ENCODE measurements at regions not wholly inside any gene's neighbourhood (a gene's known extent, or its start where the extent isn't known, plus 50 kb on each side); places are given as distances from the start of the nearest gene placed in this dataset.

- no peaks in the 10 kb centered on the region for H3K79me2 ChIP-seq (ENCODE audit: insufficient read depth)
- H3K4me3 ChIP-seq, result no peak overlapping the region
- no peaks in the 10 kb centered on the region for H3F3A ChIP-seq (ENCODE audit: insufficient read depth)
- H3K9me3 ChIP-seq (ENCODE audit: low read depth), result no peaks in the 10 kb centered on the region
- peaks cover 8% of the 10 kb centered on the region; the same call in 1 of the 2 replicates for H3K4me1 ChIP-seq (ENCODE audit: insufficient read depth)
- H3K9ac ChIP-seq, result no peak overlapping the region
- no peak overlapping the region for H3K27ac ChIP-seq
- WGBS, 2 experiments (ENCODE audit: low coverage in 1 of 2, low lambda C conversion rate in 2 of 2, missing lambda C conversion rate in 2 of 2), result 72 to 74% methylated on average over 9 of the region's 9 CpGs
- peaks cover 65% of the 10 kb centered on the region for H3K27me3 ChIP-seq (replicated peaks; ENCODE audit: insufficient read depth)
- TF ChIP-seq EZH2 (IDR thresholded peaks at IDR 0.05; ENCODE audit: insufficient read depth, poor library complexity, severe bottlenecking) (no peak), EZH2phosphoT487 (IDR thresholded peaks at IDR 0.05; ENCODE audit: insufficient read depth, low read depth) (no peak)
- H3K36me3 ChIP-seq (ENCODE audit: low read depth), result no peaks in the 10 kb centered on the region
- no peak overlapping the region for H2AFZ ChIP-seq
- no peak for DNase-seq
- no peaks in the 10 kb centered on the region for H3K9me2 ChIP-seq (ENCODE audit: insufficient read depth)
- in situ Hi-C loops (cut with MboI), result no loop called here
- H4K20me1 ChIP-seq (ENCODE audit: insufficient read depth), result no peaks in the 10 kb centered on the region
- H3K4me2 ChIP-seq (ENCODE audit: unreplicated experiment), result no peak overlapping the region
These were observed 247.5 kb upstream of the GOLIM4 start for GRCh38 chr3:168342946-168343850.

- H3K27ac ChIP-seq, result no peak overlapping the region
These were observed 246.5 kb upstream of the GOLIM4 start for GRCh38 chr3:168341956-168342936.

DNA sequence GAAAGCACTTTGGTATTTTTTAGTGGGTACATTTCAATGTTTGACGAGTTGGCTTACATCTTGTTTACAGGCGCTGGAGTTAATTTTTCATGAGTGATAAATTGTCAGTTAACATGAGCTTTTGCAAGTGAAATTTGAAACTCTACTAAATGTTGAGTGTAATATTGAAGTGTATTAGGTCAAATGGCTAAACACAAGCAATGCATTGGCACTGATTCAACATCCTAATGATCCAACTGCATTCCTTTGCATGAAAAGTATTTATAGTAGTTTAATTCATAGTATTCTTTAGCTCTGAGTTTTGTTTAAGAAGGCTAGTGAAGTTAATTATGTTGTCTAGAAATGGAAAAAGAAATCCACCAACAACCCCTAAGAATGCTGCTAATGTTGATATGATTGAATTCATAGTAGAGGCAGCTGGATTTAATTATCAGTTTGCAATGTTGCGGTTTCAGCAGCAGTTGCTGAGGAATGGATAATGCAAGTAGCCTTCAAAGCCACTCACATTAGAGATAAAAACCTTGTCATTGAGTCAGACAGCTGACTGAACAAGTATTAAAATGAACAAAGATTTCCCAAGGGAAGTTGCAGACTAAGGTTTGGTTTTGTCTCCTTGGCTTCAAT lies 245.6 kb upstream of the GOLIM4 start:
- TF ChIP-seq EZH2phosphoT487 (IDR thresholded peaks at IDR 0.05; ENCODE audit: insufficient read depth, low read depth) (peak; percentile 92), EZH2 (IDR thresholded peaks at IDR 0.05; ENCODE audit: insufficient read depth, poor library complexity, severe bottlenecking) (no peak)
- H3K4me2 ChIP-seq (ENCODE audit: unreplicated experiment), result no peak overlapping the region
- H2AFZ ChIP-seq, result no peak overlapping the region
- no peak overlapping the region for H3K9ac ChIP-seq
- no peaks in the 10 kb centered on the region for H3K9me2 ChIP-seq (ENCODE audit: insufficient read depth)
- no peak overlapping the region for H3K4me3 ChIP-seq
- in situ Hi-C loops (cut with MboI), result no loop called here
- H4K20me1 ChIP-seq (ENCODE audit: insufficient read depth), result no peaks in the 10 kb centered on the region
- H3K79me2 ChIP-seq (ENCODE audit: insufficient read depth), result no peaks in the 10 kb centered on the region
- DNase-seq, result peak; percentile 67
- no peaks in the 10 kb centered on the region for H3K9me3 ChIP-seq (ENCODE audit: low read depth)
- peaks cover 73% of the 10 kb centered on the region for H3K27me3 ChIP-seq (replicated peaks; ENCODE audit: insufficient read depth)
- no peak overlapping the region for H3K27ac ChIP-seq
- no peaks in the 10 kb centered on the region for H3F3A ChIP-seq (ENCODE audit: insufficient read depth)
- peaks cover 8% of the 10 kb centered on the region; the same call in 1 of the 2 replicates for H3K4me1 ChIP-seq (ENCODE audit: insufficient read depth)
- H3K36me3 ChIP-seq (ENCODE audit: low read depth), result no peaks in the 10 kb centered on the region
- 4 to 10% methylated on average over 3 of the region's 3 CpGs for WGBS, 2 experiments (ENCODE audit: low coverage in 1 of 2, low lambda C conversion rate in 2 of 2, missing lambda C conversion rate in 2 of 2)

More at GRCh38 chr3:168341956-168342936, 246.5 kb upstream of the GOLIM4 start:
- no peaks in the 10 kb centered on the region for H3K36me3 ChIP-seq (ENCODE audit: low read depth)
- no peak for TF ChIP-seq EZH2phosphoT487 (IDR thresholded peaks at IDR 0.05; ENCODE audit: insufficient read depth, low read depth)
- TF ChIP-seq EZH2 (IDR thresholded peaks at IDR 0.05; ENCODE audit: insufficient read depth, poor library complexity, severe bottlenecking), result no peak
- peaks cover 8% of the 10 kb centered on the region; the same call in 1 of the 2 replicates for H3K4me1 ChIP-seq (ENCODE audit: insufficient read depth)
- H3K79me2 ChIP-seq (ENCODE audit: insufficient read depth), result no peaks in the 10 kb centered on the region
- H3K4me3 ChIP-seq, result no peak overlapping the region
- H3K9me3 ChIP-seq (ENCODE audit: low read depth), result no peaks in the 10 kb centered on the region
- DNase-seq, result no peak
- no peak overlapping the region for H2AFZ ChIP-seq
- in situ Hi-C loops (cut with MboI), result no loop called here
- H4K20me1 ChIP-seq (ENCODE audit: insufficient read depth), result no peaks in the 10 kb centered on the region
- no peak overlapping the region for H3K9ac ChIP-seq
- H3K9me2 ChIP-seq (ENCODE audit: insufficient read depth), result no peaks in the 10 kb centered on the region
- 54 to 68% methylated on average over 2 of the region's 2 CpGs for WGBS, 2 experiments (ENCODE audit: low coverage in 1 of 2, low lambda C conversion rate in 2 of 2, missing lambda C conversion rate in 2 of 2)
- no peak overlapping the region for H3K4me2 ChIP-seq (ENCODE audit: unreplicated experiment)
- no peaks in the 10 kb centered on the region for H3F3A ChIP-seq (ENCODE audit: insufficient read depth)
- peaks cover 70% of the 10 kb centered on the region for H3K27me3 ChIP-seq (replicated peaks; ENCODE audit: insufficient read depth)

DNA sequence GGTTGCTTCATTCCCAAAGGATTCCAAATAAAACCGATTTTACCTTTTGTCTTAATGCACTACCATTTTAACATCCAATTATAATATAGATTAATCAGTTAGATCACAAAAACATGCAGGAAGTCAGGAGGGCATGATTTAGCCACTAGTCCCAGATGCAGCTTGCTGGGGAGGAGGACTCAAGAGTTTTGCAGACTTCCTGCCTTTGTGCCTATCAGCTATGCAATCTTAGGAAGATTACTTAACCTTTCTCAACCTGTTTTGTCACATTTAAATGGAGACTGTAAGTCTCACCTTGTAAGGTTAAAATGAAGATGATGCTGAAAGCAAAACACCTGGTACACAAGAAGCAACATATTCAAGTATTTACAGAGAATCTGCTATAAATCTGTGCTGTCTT lies 242.4 kb upstream of the GOLIM4 start:
- H3K4me3 ChIP-seq, result no peak overlapping the region
- H3K9me2 ChIP-seq (ENCODE audit: insufficient read depth), result no peaks in the 10 kb centered on the region
- no peak for TF ChIP-seq EZH2phosphoT487 (IDR thresholded peaks at IDR 0.05; ENCODE audit: insufficient read depth, low read depth)
- no peak for TF ChIP-seq EZH2 (IDR thresholded peaks at IDR 0.05; ENCODE audit: insufficient read depth, poor library complexity, severe bottlenecking)
- no peaks in the 10 kb centered on the region for H3K79me2 ChIP-seq (ENCODE audit: insufficient read depth)
- no peaks in the 10 kb centered on the region for H3K36me3 ChIP-seq (ENCODE audit: low read depth)
- no peaks in the 10 kb centered on the region for H4K20me1 ChIP-seq (ENCODE audit: insufficient read depth)
- in situ Hi-C loops (cut with MboI), result no loop called here
- no peak overlapping the region for H3K27ac ChIP-seq
- H3K27me3 ChIP-seq (replicated peaks; ENCODE audit: insufficient read depth), result peaks cover 63% of the 10 kb centered on the region
- no peaks in the 10 kb centered on the region for H3K9me3 ChIP-seq (ENCODE audit: low read depth)
- H3K4me2 ChIP-seq (ENCODE audit: unreplicated experiment), result no peak overlapping the region
- no peak overlapping the region for H3K9ac ChIP-seq
- H2AFZ ChIP-seq, result no peak overlapping the region
- no peak for DNase-seq
- WGBS, 2 experiments (ENCODE audit: low coverage in 1 of 2, low lambda C conversion rate in 2 of 2, missing lambda C conversion rate in 2 of 2), result 0% methylated on average over 1 of the region's 1 CpG
- H3F3A ChIP-seq (ENCODE audit: insufficient read depth), result no peaks in the 10 kb centered on the region
- peaks cover 8% of the 10 kb centered on the region; the same call in 1 of the 2 replicates for H3K4me1 ChIP-seq (ENCODE audit: insufficient read depth)

Data from GM23248 (cell line).